Upper lobe of left lung (tissue), 6 donors: ENCODE measurements at regions not wholly inside any gene's neighbourhood (a gene's known extent, or its start where the extent isn't known, plus 50 kb on each side); places are given as distances from the start of the nearest gene placed in this dataset.

Experiments used
- ATAC-seq, 2 donors: fragments of 200-7000 bp; cut with Tn5 transposase; one replicate each; pipeline ENCODE4 v1.9.1; 2022; ENCODE audit warnings: mild to moderate bottlenecking in 2 of 2, moderate library complexity in 2 of 2; ENCODE audit not compliant: low FRiP score in 2 of 2
- DNase-seq, 2 donors: peaks; one replicate each; pipeline ENCODE4 v3.0.0-alpha.2; 2019 to 2020
- H3K27ac ChIP-seq, 4 donors: fragments of 200-600 bp; sonication (generic); one replicate each; pipeline ENCODE4 v1.5.1; 2016 to 2019
- H3K27me3 ChIP-seq, 4 donors: fragments of 200-600 bp; sonication (generic); one replicate each; pipeline ENCODE4 v1.5.1; 2017 to 2019
- H3K36me3 ChIP-seq, 4 donors: fragments of 200-600 bp; sonication (generic); one replicate each; pipeline ENCODE4 v1.5.1; 2016 to 2019
- H3K4me1 ChIP-seq, 4 donors: fragments of 200-600 bp; sonication (generic); one replicate each; pipeline ENCODE4 v1.5.1; 2018 to 2019
- H3K4me3 ChIP-seq, 4 donors: fragments of 200-600 bp; sonication (generic); one replicate each; pipeline ENCODE4 v1.5.1; 2017 to 2019; ENCODE audit warnings: mild to moderate bottlenecking in 2 of 4, moderate library complexity in 1 of 4
- H3K9me3 ChIP-seq, 4 donors: fragments of 200-600 bp; sonication (generic); one replicate each; pipeline ENCODE4 v1.5.1; 2018 to 2019
- EP300 ChIP-seq, 4 donors: sonication (generic); formaldehyde crosslinking; IDR thresholded peaks; one replicate each; pipeline ENCODE4 v1.5.1; 2017; ENCODE audit warnings: antibody characterized with exemption in 4 of 4, control low read depth in 2 of 4
- POLR2A ChIP-seq, 4 donors: fragments of 450-650 bp; IDR thresholded peaks; one replicate each; pipeline ENCODE4 v1.5.1; 2016 to 2017; ENCODE audit warnings: antibody characterized with exemption in 4 of 4, mild to moderate bottlenecking in 2 of 4
- POLR2AphosphoS5 ChIP-seq, 2 donors: sonication (generic); formaldehyde crosslinking; IDR thresholded peaks; one replicate each; pipeline ENCODE4 v1.5.1; 2017; ENCODE audit warnings: antibody characterized with exemption in 2 of 2
- WGBS, 2 donors: methylation state at CpG; one replicate each; pipeline ENCODE4 v1.1.5; 2017 to 2018; 5-methylcytosine and 5-hydroxymethylcytosine counted together
- TF ChIP-seq, protein P1 (sequence below), 6 experiments: fragments of 450-650 bp in 4 of 6; fragments of 200-600 bp in 2 of 6; sonication (generic) in 2 of 6; IDR thresholded peaks; one replicate each; pipeline ENCODE4 v1.5.1; 2016 to 2019; ENCODE audit warnings: antibody characterized with exemption in 6 of 6
- donor health status: DM: no; HTN: no; CAD: no; lungs with moderate emphysema.
- donor health status: DM: no; HTN: yes; CAD: no; lungs with severe emphysema.

DNA sequence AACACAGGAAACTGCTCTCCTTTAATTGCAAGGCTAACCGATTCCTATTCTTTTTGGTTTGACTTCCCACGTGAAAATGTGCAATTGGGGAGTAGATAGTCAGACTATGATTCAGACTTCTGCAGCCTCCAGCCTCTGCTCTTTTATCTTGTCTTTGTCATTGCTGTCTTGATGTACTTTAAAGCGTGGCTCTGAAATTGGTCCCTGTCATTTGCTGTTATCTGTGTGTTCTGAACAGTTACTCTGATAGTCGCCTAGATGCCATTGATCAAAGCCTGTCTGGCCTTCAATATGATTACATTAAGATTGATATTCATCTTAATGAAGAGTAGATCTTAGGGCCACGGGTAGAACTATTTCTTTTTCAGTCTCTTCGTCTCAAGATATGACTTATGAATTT lies 799.2 kb downstream of the REEP3 start:
- Histone ChIP-seq H3K36me3 (no peaks in the 10 kb centered on the region), H3K4me3 (no peak overlapping the region), H3K27me3 (no peaks in the 10 kb centered on the region), H3K9me3 (no peaks in the 10 kb centered on the region), H3K4me1 (no peaks in the 10 kb centered on the region), H3K27ac (no peak overlapping the region)
- ATAC-seq: no peak
- WGBS, 2 donors: 64 to 68% methylated on average over 6 of the region's 6 CpGs
- TF ChIP-seq, protein P1, sequence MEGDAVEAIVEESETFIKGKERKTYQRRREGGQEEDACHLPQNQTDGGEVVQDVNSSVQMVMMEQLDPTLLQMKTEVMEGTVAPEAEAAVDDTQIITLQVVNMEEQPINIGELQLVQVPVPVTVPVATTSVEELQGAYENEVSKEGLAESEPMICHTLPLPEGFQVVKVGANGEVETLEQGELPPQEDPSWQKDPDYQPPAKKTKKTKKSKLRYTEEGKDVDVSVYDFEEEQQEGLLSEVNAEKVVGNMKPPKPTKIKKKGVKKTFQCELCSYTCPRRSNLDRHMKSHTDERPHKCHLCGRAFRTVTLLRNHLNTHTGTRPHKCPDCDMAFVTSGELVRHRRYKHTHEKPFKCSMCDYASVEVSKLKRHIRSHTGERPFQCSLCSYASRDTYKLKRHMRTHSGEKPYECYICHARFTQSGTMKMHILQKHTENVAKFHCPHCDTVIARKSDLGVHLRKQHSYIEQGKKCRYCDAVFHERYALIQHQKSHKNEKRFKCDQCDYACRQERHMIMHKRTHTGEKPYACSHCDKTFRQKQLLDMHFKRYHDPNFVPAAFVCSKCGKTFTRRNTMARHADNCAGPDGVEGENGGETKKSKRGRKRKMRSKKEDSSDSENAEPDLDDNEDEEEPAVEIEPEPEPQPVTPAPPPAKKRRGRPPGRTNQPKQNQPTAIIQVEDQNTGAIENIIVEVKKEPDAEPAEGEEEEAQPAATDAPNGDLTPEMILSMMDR (IDR thresholded peaks at IDR 0.05): no peak
- TF ChIP-seq EP300 (IDR thresholded peaks at IDR 0.05): no peak
- no peak for TF ChIP-seq POLR2AphosphoS5 (IDR thresholded peaks at IDR 0.05)
- TF ChIP-seq POLR2A (IDR thresholded peaks at IDR 0.05): no peak
- DNase-seq: no peak

DNA sequence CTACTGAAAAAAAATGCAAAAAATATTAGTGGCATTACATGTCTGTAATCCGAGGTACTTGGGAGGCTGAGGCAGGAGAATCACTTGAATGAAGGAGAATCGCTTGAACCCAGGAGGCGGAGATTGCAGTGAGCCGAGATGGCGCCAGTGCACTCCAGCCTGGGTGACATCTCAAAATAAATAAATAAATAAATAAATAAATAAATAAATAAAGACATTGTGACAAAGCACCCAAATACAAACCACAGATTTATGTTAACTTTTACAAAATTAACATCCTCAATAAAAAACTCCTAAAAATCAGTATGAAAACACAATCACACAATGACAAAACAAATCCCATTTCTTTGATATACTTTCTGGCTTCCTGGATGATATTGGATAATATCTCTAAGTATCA lies 808.3 kb downstream of the REEP3 start:
- Histone ChIP-seq H3K27me3 (no peaks in the 10 kb centered on the region), H3K4me3 (no peak overlapping the region), H3K27ac (no peak overlapping the region), H3K9me3 (peaks cover 0 to 10% (median 3%) of the 10 kb centered on the region in 4 donors), H3K36me3 (no peaks in the 10 kb centered on the region), H3K4me1 (no peaks in the 10 kb centered on the region)
- DNase-seq: no peak
- 90 to 96% methylated on average over 5 of the region's 5 CpGs for WGBS, 2 donors
- TF ChIP-seq, protein P1 (IDR thresholded peaks at IDR 0.05): no peak
- no peak for TF ChIP-seq POLR2A (IDR thresholded peaks at IDR 0.05)
- no peak for TF ChIP-seq EP300 (IDR thresholded peaks at IDR 0.05)
- TF ChIP-seq POLR2AphosphoS5 (IDR thresholded peaks at IDR 0.05): no peak
- ATAC-seq: no peak

DNA sequence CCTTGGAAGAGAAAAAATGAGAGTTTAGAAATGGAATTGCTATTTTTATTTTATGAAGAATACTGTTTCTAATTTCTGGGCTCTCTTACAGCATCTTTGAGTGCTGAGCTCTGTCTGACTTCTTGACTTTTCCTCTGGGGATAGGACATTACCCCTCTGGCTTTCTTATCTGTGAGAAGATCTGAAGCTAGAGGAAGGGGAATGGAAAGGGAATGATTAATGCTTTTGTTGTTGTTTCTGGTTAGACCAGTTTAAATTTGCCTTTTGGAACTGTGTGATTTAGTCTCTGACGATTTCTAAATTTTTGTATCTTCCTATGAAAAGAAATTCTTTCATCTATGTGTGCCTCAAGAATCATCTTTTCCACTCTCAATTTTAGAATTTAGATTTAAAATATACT lies 811.4 kb downstream of the REEP3 start:
- DNase-seq (no peak), ATAC-seq (no peak)
- Histone ChIP-seq H3K36me3 (no peaks in the 10 kb centered on the region), H3K4me1 (no peaks in the 10 kb centered on the region), H3K27ac (no peak overlapping the region), H3K9me3 (peaks cover 0 to 4% (median 0%) of the 10 kb centered on the region in 4 donors), H3K4me3 (no peak overlapping the region), H3K27me3 (no peaks in the 10 kb centered on the region)
- 28 to 44% methylated on average over 1 of the region's 1 CpG for WGBS, 2 donors
- TF ChIP-seq POLR2A (IDR thresholded peaks at IDR 0.05) (no peak), EP300 (IDR thresholded peaks at IDR 0.05) (no peak), POLR2AphosphoS5 (IDR thresholded peaks at IDR 0.05) (no peak)
- TF ChIP-seq, protein P1 (IDR thresholded peaks at IDR 0.05): no peak

DNA sequence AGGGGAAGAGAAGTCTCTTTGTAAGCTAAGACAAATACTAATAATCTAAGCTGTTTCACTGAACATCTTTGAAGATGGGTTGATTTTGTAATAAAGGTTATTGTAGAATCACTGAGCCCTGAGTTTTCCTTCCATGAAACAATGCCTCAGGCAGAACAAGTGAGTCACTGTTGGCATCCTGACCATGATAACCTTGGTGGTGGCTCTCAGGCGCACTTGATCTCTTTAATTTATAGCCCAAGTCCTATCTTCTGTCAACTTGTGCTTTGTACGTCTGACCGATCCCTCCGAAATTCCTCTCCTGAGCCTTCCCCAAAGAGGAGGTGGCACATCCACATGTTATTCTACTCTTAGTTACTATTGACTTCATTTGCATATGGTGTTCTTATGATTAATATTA lies 812.9 kb downstream of the REEP3 start:
- DNase-seq: no peak
- WGBS, 2 donors: 93% methylated on average over 4 of the region's 4 CpGs
- no peaks in the 10 kb centered on the region for H3K9me3 ChIP-seq
- H3K27me3 ChIP-seq: no peaks in the 10 kb centered on the region
- H3K4me1 ChIP-seq: no peaks in the 10 kb centered on the region
- no peak overlapping the region for H3K4me3 ChIP-seq
- no peaks in the 10 kb centered on the region for H3K36me3 ChIP-seq
- ATAC-seq: no peak
- TF ChIP-seq POLR2AphosphoS5 (IDR thresholded peaks at IDR 0.05) (no peak), EP300 (IDR thresholded peaks at IDR 0.05) (no peak)
- H3K27ac ChIP-seq: no peak overlapping the region

DNA sequence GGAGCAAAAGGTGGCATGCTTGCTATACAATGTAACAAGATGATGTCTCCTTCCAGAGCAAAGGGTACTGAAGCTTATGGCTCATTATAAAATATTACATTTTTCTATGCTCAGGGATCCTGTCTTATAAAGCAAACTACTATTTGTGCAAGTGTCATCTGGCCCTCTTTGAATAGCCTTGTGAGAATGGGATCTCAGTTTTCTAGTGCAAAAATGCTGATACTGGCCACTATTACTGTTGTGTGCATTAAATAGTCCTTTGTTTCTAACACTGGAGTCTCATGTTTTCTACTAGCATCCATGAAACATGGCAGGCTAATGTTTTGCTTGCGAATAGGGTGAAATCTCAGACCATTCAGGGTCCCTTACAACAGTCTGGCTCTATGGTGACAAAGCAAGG lies 823.0 kb downstream of the REEP3 start:
- DNase-seq: no peak
- Histone ChIP-seq H3K4me1 (no peaks in the 10 kb centered on the region), H3K27me3 (no peaks in the 10 kb centered on the region), H3K36me3 (no peaks in the 10 kb centered on the region), H3K4me3 (no peak overlapping the region), H3K9me3 (no peaks in the 10 kb centered on the region), H3K27ac (no peak overlapping the region)
- TF ChIP-seq, protein P1 (IDR thresholded peaks at IDR 0.05): no peak
- no peak for TF ChIP-seq POLR2AphosphoS5 (IDR thresholded peaks at IDR 0.05)
- no peak for TF ChIP-seq EP300 (IDR thresholded peaks at IDR 0.05)
- no peak for TF ChIP-seq POLR2A (IDR thresholded peaks at IDR 0.05)
- no peak for ATAC-seq
- 78 to 88% methylated on average over 1 of the region's 1 CpG for WGBS, 2 donors
